AG04449 (cell line): ENCODE measurements at regions not wholly inside any gene's neighbourhood (a gene's known extent, or its start where the extent isn't known, plus 50 kb on each side); places are given as distances from the start of the nearest gene placed in this dataset.

Experiments used
- CTCF ChIA-PET: fragments of 350-600 bp; formaldehyde crosslinking; extraction: SDS; loops from one replicate; lab custom pipeline; 2021; ENCODE audit warnings: antibody characterized with exemption; lab: Yijun Ruan, JAX
- POLR2A ChIA-PET: fragments of 400-600, 350-600 bp; formaldehyde crosslinking; extraction: SDS; loops from one replicate; lab custom pipeline; 2020; ENCODE audit warnings: antibody characterized with exemption, inconsistent platforms; lab: Yijun Ruan, JAX
- DNase-seq: peaks from one replicate; pipeline ENCODE4 v3.0.0-alpha.2; 2010; ENCODE audit warnings: low read depth, low spot score
- H3K4me3 ChIP-seq: 2 replicates; pipeline ENCODE4 v1.5.1; 2011; ENCODE audit warnings: low read depth, mild to moderate bottlenecking, control low read depth, low read length
- CTCF ChIP-seq: IDR thresholded peaks from one replicate; pipeline ENCODE4 v1.5.1; 2011; ENCODE audit warnings: mild to moderate bottlenecking, moderate library complexity, low read length, control low read depth, inconsistent platforms; ENCODE audit not compliant: insufficient read depth; ENCODE audit errors: missing control alignments

DNA sequence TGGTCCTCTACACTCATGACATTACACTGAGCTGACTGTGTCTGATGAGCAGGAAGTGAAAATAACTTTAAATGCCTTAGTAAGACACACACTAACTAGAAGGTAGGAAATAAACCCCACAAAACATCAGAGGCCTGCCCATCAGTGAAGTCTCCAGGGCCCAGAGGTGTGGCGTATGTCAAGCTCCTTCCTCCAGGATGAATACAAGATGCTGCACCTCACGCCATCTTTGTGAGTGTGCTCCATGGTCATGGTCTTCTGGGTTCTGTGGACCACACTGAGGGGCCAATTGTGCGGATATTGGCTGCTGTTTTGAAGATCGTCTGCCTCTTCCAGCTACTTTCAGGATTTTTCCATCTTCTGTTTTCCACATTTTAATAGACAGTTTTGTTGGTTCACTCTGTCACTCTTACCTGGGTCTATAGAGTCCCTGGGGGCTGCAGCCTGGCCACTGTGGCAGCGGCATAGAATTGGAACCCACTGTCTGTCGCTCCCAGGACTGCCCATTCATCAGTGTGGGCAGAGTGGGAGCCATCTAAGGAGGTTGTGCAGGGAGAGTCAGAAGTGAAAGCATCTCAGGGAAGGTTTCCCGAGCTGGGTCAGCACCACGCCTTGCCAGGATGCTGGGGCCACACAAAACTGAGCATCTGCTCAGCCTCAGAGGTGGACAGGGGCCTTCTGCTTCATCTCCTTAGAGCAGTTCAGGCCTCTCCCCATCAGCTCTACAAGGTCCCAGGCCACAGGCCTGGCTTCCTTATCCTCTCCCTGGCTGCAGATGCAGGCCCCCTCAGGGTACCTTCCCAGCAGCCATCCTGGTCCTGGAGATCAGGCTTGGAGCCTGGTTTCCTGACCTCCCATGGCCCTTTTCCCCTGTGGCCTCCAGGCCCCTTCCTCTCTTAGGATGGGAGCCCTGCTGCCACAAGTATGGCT lies 57.5 kb upstream of the C14orf180 start:
- no peak for TF ChIP-seq CTCF
- ChIA-PET POLR2A (no interaction called here), CTCF (no interaction called here)
- DNase-seq = no peak
- H3K4me3 ChIP-seq = no peak overlapping the region

- H3K4me3 ChIP-seq = no peak overlapping the region
- no peak for DNase-seq
- CTCF ChIA-PET = no interaction called here
- TF ChIP-seq CTCF = no peak
- POLR2A ChIA-PET = no interaction called here
These were observed 56.5 kb upstream of the C14orf180 start for GRCh38 chr14:104522926-104523545.

GRCh38 chr14:104523546-104523935 lies 56.0 kb upstream of the C14orf180 start:
- no peak overlapping the region for H3K4me3 ChIP-seq
- POLR2A ChIA-PET = no interaction called here
- CTCF ChIA-PET = no interaction called here
- TF ChIP-seq CTCF = no peak
- DNase-seq = no peak

- POLR2A ChIA-PET = no interaction called here
- DNase-seq = no peak
- no peak overlapping the region for H3K4me3 ChIP-seq
- CTCF ChIA-PET = no interaction called here
- TF ChIP-seq CTCF = no peak
These were observed 54.8 kb upstream of the C14orf180 start for GRCh38 chr14:104524726-104525125.

- no peak for DNase-seq
- TF ChIP-seq CTCF = no peak
- CTCF ChIA-PET = no interaction called here
- POLR2A ChIA-PET = no interaction called here
- no peak overlapping the region for H3K4me3 ChIP-seq
These were observed 52.6 kb upstream of the C14orf180 start for GRCh38 chr14:104526723-104527645.
